Activated CD4-positive, CD25-positive, alpha-beta regulatory T cell (primary cell): ENCODE measurements at regions not wholly inside any gene's neighbourhood (a gene's known extent, or its start where the extent isn't known, plus 50 kb on each side); places are given as distances from the start of the nearest gene placed in this dataset.

Source experiments
- DNase-seq, 4 experiments: peaks; one replicate each; lab custom pipeline; 2025; lab: John Stamatoyannopoulos, UW

DNA sequence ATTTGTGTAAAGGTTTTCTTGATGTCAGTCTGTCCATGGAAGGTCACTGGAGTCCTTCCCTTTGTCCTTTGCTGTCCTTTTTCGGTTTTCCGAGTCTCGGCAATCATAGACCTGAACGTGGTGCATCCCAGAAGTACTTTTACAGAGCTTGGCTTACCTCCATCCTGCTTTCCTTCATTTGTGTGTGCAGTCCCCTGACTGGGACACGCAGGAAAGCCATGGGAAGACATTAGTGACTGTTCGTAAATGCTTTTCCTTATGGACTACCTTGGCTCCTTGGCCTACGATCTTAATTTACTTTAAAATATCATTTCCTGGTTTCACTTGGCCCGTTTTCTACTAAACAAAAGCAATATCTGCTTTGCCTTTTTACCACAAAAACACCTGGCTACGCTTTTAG, 328.4 kb upstream of the RARB start:
- DNase-seq = no peak

DNA sequence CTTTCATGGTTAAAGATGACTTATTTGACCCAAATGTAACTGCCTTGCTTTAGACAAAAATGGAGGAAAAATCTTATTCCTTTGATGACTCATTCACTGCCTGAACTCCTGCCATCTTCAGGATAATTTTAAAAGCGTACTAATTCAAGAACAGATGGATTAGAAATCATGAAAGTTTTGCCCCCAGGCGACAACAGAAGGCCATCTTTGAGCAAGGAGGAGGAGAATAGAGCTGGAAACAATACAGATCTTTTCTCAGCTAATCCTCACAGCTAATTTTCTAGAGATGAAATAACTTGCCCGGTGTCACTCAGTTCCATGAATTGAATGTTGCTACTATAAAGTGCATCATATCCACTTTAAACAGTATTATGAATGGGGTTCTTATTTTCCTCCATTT, 324.7 kb upstream of the RARB start:
- DNase-seq = no peak

DNA sequence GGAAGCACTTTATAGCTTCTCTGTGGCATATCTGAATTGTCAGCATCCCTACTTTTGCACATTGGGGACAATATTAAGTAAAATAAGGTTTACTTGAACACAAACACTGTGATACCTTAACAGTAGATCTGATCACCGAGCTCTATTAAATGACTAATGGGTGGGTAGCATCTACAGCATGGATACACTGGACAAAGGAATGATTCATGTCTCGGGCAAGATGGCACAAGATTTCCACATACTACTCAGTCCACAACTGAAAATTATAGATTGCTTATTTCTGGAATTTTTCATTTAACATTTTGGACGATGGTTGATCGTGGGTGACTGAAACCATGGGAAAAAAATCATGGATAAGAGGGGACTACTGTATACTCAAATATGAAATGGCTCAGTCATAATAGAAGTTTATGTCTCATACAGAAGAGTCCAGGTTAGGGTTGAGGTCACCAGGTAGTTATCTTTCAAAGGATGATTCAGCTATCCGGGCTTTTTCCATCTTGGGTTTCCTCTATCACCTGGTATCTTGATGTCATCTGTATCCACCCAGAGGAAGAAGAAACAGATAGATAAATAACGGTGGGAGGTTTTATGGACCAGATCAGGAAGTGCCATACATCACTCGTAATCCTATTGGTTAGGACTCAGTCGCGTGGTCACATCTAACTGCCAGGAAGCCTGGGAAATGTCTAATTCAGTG, 320.0 kb upstream of the RARB start:
- DNase-seq = no peak

DNA sequence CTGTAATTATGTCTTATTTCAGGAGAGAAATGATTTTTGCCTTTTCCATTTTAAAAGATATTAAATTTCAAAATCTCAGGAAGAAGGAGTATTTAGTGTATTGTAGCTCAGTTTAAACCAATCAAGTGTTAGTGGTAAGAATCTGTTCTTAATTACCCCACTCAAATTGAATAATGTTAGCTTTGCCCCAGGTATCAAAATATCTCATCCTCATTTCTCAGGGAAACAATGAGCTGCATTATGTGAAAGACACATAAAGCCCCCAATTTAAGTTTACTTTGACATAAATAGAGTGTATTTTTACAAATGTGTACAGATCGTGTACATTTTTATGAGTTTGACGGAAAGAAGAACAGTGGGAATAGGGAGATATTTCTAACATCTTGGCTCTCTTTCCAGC, 317.4 kb upstream of the RARB start:
- no peak for DNase-seq

DNA sequence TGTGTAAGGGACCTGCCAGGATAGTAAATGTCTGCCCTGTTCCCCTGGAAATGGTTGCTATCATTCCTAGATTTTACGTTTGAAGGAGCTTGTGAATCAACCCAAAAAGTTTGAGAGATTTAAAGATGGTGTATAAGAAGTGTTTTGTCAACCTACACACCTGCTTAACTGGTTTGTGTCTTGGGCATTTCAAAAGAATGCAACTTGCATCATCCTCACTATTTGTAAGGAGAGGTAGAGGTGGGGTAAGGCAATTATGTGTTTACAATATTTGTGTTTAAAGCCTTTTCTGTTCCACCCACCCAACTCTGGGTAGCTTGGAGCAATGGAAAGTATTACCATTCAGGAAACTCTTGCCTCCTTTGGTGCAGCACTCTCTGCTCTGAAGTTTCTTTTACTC, 314.2 kb upstream of the RARB start:
- no peak for DNase-seq

DNA sequence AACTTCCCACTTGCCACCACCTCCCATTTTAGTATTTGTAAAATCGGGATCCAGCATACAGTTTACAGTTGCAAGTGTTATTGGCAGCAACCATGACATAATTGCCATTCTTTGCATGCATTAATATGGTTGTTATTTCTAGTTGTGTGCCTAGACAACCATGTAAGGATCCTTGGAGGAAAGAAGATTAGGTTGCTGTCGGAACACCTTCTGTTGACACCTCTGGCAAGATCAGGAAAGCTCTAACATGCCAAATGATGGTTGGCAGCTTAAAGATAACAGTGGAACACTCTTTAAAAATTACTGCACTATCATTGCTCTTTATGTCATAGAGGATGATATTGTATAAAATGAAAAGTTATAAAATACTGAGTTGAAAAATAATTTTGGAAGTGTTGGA, 313.5 kb upstream of the RARB start:
- DNase-seq = no peak

DNA sequence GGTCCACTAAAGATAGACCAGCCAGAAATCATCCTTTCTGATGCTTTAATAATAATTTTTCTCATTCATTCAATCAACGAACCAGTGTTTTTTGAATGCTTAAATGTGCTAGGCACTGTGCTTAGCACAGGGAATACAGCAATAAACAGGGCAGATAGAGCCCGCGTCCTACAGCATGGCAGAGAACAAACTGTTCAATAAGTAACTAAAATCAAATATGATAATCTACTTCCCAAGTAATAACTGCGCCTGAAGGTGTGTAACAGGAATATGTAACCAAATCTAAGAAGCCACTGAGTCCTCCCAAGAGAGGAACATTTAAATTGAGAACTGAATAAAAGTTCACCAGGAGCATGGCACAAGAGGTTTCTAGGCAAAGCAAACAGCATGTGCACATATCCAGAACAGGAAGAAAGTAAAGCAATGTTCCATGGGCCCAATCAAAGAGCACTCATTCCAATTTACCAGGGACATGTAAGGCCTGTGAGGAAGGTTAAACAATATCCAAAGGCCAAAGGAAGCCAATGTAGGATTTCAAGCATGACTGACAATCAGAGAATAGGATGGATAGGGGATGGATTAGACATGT, 311.0 kb upstream of the RARB start:
- no peak for DNase-seq

DNA sequence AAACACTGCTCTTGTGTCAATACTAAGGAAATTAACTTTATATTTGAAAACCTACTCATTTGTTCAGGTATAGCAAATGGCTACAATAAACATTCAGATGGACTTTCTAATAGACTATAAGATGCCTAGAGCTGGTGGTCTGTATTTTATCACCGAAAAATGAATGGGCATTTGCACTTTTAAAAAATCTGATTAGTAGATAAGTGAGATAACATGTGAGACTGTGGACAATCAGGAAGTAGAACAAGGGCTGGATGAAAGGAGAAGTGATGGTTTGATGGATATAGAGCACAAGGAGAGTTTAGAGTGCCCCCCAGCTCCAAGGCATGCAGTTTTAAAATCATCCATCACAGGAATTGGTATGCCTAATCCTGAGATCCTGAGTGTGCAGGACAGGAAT, 308.4 kb upstream of the RARB start:
- no peak for DNase-seq

DNA sequence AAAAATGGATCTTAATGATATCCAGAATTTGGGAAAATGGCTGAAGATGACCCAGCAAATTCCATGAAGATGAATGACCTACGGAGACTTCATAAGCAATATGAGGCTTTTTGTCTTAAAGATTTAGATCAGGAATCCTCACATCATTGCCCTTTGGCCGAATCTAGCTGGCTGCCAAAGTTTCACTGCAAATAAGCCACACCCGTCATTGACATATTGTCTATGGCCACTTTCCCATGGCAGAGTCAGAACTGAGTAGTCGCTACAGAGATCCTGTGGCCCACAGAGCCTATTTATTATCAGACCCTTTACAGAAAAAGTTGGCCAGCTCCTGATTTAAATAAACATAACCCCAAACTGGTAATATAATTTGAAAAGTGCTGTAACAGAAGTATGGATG, 307.4 kb upstream of the RARB start:
- DNase-seq = no peak

DNA sequence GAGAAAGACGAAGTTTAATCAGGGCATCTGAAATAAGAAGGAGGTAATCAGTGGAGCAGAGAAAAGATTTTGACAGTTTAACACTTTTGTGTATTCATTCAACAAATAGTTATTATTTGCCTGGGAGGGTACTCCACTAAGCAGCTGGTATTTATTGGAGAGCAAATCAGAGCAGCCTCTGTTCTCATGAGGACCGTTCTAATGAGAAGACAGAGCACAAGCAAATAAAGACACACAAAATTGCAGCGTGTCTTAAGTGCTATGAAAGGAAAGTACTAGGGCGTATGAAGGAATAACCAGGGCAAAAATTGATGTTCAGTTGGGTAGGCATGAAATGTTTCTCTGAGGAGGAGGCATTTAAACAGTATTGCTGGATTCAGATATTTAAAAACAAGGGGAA, 302.9 kb upstream of the RARB start:
- no peak for DNase-seq

DNA sequence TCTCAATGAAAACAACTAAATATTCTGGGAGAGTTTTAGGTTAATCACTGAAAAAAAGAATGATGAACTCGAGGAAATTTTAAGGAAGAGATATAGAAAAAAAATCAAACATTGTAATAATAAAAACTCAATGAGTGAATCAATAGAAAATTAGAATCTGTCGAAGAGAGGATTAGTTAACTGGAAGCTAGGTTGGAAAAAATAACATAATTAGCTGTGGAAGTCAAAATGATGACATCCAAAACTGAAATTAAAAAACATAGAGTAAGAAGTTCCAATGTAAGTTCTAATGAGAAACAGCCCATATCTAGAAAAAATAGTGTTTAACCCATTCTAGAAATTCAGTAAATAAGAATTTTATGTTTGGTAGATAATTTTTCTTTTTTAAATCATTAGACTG, 299.3 kb upstream of the RARB start:
- no peak for DNase-seq

DNA sequence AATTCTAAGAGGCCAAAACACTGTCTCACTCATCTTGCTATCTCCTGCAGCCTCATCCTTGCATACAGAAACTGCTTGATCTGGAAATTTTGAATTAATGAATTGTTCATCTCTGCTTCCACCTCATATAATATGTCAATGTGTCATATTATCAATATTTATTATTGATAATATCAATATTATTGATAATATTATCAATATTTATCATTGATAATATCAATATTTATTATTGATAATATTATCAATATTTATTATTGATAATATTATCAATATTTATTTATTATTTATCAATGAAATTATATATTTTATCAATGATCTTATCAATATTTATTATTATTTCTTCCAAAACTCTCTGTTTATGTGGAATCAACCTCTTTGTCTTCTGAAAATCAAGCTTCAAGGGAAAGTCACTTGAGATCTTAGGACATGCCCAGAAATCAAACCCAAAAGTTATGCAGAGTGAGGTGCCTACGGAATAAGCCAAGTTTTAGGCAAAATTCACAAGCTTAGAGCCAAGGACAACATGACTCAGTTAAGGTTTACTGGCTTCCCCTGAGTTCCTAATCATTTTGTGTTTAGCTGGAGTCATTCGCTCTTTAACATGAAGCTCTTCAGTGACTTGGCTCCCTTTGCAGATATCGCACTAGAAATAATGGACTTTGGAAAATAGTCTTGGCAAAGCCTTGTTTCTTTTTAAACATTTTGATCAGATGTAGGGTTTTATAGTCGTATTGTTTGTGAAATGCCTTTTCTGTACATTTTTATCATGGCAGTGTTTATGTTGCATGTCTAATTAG, 297.1 kb upstream of the RARB start:
- no peak for DNase-seq

DNA sequence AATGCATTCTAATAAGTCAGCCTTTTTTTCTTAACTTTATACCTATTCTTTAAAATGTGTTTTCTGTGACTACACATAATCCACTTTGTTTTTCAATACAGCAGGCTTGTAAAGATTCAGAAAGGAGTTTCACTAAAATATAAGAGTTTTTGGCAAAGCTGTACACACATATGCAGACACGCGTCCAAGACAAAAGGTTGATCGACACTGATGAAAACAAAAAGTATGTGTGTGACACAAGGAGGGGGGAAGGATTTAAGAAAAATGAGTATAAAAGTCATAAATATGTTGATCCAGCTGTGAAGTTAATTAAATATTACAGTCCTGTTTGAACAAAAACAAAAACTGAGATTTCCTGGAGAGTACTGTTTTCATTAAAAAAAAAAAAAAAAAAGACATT, 294.5 kb upstream of the RARB start:
- DNase-seq = no peak

DNA sequence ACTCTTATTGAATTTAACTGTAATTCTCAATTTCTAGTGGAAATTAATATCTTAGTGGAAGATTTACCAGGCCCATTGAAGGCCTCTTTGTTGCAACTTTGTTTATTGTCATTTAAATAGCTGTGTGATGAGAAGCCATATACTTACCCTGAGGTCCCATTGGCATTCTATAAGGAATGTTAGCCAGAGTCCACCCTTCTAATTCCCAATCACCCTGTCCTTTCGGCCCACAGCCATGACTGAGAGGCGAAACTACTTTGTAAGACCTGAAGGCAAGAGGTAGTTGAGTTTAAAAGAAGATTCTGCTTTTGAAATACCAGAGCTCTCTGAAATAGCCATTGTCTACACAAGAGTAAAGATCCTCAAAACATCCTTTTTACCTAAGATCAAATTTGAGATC, 290.5 kb upstream of the RARB start:
- no peak for DNase-seq

DNA sequence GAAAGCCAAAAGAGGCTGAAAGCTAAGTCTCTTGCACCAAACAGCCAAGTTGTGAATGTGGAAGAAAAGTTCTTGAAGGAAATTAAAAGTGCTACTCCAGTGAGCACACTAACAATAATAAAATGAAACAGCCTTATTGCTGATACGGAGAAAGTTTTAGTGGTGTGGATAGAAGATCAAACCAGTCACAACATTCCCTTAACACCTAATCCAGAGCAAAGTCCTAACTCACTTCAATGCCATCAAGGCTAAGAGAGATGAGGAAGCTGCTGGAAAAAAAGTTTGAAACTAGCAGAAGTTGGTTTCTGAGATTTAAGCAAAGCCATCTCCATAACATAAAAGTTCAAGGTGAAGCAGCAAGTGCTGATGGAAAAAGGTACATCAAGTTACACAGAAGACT, 288.8 kb upstream of the RARB start:
- no peak for DNase-seq

DNA sequence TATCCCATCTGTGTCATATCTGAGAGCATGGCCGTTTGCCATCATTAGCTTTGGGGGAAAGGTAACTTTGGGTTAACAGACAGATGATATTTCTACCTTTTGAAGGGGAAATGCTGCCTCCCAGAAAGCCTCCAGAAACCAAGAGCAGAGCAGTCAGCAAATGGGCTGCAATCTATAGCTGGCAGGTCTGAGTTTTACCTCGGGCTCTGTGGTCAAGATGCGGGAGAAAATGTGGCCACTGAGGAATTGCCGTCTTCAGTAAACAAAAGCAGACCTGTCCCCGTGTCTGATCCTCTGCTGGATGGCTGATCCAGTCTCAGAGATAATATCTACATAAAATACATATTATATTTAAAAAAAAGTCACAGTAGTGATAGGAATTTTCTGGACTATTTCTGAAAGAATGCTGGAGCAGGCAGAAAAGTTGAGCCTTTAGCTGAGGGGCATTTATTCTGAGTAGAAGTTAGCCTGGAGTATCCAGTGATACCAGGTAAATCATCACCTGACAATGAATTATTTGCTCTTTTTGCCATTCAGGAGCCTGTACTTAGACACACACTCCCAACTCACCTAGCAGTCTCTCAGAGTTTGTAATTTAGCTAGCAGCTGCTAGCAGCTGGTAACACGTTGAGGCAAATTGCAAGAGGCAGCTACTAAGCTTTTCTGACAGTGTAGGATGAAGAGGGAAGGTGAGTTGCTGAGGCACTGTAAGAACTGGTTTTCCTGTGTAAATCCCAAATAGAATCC, 285.3 kb upstream of the RARB start:
- DNase-seq = no peak

DNA sequence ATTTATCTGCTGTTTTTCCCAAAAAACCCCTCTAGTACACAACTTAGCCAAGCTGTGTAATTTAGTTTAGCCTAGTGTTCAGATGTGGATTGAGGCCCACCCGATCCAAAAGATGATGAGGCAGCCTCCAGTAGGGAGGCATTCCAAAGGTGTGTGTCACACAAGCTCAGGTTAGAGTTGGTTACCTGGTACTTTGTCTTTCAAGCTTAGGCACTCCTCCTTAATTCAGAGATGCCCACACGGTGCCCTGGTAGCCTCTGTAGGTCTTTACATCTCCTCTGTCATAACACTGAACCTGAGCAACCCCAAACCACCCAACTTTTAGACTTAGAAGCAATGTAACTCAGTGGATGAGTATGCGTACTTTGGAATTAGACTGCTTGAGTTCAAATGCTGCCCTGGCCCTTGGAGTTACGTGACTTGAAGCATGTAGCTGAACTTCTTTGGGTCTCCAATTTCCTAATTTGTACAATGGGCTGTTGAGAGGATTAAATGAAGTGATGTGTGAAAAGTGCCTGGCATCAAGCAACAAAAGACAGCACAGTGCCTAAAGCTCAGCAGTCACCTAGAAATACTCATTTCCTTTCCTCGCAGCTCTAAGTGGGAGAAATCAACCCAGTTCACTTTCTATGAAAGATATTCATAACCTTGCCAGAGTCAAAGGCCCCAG, 284.6 kb upstream of the RARB start:
- no peak for DNase-seq

DNA sequence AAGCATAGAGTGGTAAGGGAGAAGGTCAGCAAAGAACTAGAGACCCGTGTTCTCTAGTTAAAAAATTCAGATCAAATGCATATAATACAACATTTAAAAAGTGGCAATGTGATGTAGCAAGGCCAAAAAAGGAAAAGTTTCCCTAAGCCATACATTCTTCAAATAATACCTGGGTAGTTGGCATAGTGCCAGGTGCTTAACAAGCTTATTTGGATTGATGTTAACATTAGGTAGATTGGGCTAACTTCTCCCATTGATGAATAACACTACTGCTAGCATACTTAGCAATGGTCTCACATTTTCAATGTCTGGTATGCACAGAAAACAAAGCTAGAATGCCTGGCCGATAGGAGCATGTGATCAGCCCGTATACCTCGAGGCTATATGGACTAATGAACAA, 283.6 kb upstream of the RARB start:
- no peak for DNase-seq

DNA sequence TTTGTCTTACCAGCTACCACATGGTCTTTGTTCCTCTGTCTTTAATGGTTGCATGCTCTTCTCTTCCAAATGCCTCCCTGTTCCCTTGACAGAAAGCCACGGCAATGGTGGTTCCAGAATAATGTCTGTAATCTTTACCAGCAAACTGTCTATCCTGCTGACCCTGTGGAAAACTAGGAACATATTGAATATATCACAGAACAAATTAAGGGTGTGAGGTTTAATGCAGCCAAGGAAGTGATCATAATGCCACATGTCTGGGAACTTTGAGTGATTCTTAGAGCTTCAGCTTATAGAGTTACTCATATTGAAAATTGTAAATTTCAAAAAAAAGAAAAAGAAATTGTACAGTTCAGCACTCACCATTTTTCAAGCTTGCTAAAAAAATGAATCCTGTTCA, 282.9 kb upstream of the RARB start:
- DNase-seq = no peak

DNA sequence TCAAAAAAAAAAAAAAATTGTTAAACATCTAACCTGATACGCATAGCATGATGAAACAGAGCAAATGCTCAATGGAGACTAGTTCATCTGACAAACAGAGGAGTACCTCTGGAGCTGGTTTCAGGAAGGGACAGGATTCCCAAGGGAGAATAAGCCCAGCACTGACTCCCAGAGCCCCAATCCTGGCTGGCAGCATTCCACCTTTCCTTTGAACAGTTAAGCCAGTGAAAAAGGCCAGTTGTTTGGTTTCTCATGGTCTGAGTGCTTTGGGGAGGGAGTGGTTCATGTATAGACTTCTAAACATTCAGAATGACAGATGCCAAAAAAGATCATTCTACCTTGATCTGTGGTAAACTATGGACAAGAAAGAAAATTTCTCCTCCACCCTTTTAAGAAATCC, 277.9 kb upstream of the RARB start:
- DNase-seq = no peak

DNA sequence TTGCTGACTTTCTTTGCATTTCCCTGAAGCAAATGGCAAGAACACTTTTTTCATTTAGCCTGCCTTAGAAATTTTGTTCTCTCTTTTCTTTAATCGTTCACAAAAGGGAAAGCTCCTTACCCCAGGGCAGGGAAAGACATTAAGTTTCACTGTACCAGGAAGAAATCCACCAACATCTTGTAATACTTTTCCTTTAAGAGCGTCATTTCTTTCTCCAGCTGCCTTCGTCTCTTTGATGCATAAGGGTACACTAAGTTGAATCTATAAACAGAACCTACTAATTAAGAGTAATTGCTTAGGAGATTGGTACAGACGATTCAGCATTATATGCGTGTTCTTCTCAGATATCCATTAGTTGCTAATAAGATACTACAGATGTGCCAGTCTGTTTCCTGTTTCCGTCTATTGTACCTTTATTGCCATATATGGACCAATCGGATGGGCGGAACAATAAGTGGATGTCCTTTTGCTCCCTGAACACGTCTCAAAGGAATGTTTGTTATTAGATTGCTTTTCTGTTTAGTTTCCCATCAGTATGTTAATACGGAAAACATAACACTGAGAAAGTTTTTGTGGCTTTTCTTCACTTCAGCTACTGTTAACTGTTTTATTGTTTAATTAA, 276.7 kb upstream of the RARB start:
- DNase-seq = no peak

DNA sequence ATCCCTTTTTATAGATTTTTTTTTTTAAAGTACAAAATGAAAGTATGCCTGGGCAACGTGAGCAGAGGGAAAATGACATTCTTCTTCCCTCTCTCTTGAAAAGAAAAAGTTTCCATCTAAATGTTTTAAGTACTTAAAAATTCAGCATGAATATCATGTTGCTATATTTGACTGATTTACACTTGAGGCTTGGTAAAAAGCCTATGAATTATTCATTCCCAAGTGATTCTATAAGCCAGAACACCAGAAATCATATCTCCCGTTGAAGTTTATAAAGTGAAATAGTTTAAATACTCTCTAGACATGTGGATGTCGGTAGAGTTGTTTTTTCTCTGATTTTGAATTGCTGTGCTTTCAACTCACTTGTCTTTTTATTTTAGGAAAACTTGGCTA, 276.2 kb upstream of the RARB start:
- DNase-seq = no peak
